HepG2 (cell line): ENCODE measurements at regions not wholly inside any gene's neighbourhood (a gene's known extent, or its start where the extent isn't known, plus 50 kb on each side); places are given as distances from the start of the nearest gene placed in this dataset.

Source experiments
- ATAC-seq: fragments of 200-7000 bp; cut with Tn5 transposase; 3 replicates; pipeline ENCODE4 v1.9.1; 2020; ENCODE audit warnings: mild to moderate bottlenecking, moderate library complexity
- BruUV-seq: library from RNA; stranded (reverse); fragments of 400-500 nt; replicated peaks from 2 replicates; lab custom pipeline; 2021; lab: Mats Ljungman, UMichigan
- CTCF ChIA-PET: fragments of 300-600 bp; formaldehyde crosslinking; extraction: SDS; loops from one replicate; lab custom pipeline; 2021; ENCODE audit warnings: low total read pairs, inconsistent platforms, low intra/inter-chr PET ratio; lab: Yijun Ruan, JAX
- POLR2A ChIA-PET: fragments of 350-600 bp; sonication (Branson Sonifier 250); formaldehyde crosslinking; loops from one replicate; lab custom pipeline; 2020; ENCODE audit warnings: antibody characterized with exemption, inconsistent platforms; lab: Yijun Ruan, JAX
- DNase-seq: peaks from one replicate; pipeline ENCODE4 v3.0.0-alpha.2; 2015; ENCODE audit warnings: low spot score
- FAIRE-seq: peaks from 3 replicates; lab custom pipeline; 2011; peaks lifted over from hg19 to GRCh38; lab: Jason Lieb, UNC
- H2AFZ ChIP-seq: one replicate; pipeline ENCODE4 v1.6.1; 2011; ENCODE audit warnings: low read length, inconsistent platforms
- H3K27ac ChIP-seq: fragments of 300-600 bp; 3 replicates; pipeline ENCODE4 v1.8.0; 2011; ENCODE audit warnings: mixed run types, mild to moderate bottlenecking, mixed read lengths, low read length, inconsistent platforms; ENCODE audit not compliant: insufficient read depth; ENCODE audit errors: extremely low read length
- H3K27me3 ChIP-seq, 2 experiments: fragments of 200-600 bp in 1 of 2; 2 replicates in 1 of 2; 3 replicates in 1 of 2; pipeline versions ENCODE4 v1.6.0 to v1.8.0; 2011; ENCODE audit warnings: low read length in 2 of 2, mild to moderate bottlenecking in 2 of 2, moderate library complexity in 2 of 2, inconsistent platforms in 1 of 2; ENCODE audit not compliant: insufficient read depth in 2 of 2, control insufficient read depth in 1 of 2
- H3K36me3 ChIP-seq, 2 experiments: fragments of 200-600 bp in 1 of 2; replicated peaks in 1 of 2; 2 replicates in 1 of 2; 3 replicates in 1 of 2; pipeline versions ENCODE4 v1.5.1 to v1.8.0; 2011; ENCODE audit warnings: low read length in 2 of 2, inconsistent platforms in 1 of 2; ENCODE audit not compliant: insufficient read depth in 2 of 2, control insufficient read depth in 1 of 2
- H3K4me1 ChIP-seq: 2 replicates; pipeline ENCODE4 v1.5.1; 2012; ENCODE audit warnings: low read length, inconsistent platforms; ENCODE audit not compliant: insufficient read depth
- H3K4me2 ChIP-seq: 2 replicates; pipeline ENCODE4 v1.6.0; 2011; ENCODE audit warnings: low read depth, low read length, inconsistent platforms
- H3K4me3 ChIP-seq, 3 experiments: fragments of 200-600 bp in 1 of 3; sonication (generic), shearing (Covaris generic) in 1 of 3; replicated peaks in 1 of 3; 2 replicates each; pipeline ENCODE4 v1.5.1; 2011 to 2016; ENCODE audit warnings: low read length in 3 of 3, inconsistent platforms in 2 of 3, low read depth in 2 of 3, mild to moderate bottlenecking in 2 of 3, control low read depth in 1 of 3, mixed read lengths in 1 of 3; ENCODE audit not compliant: insufficient read depth in 1 of 3
- H3K79me2 ChIP-seq: one replicate; pipeline ENCODE4 v1.6.1; 2011; ENCODE audit warnings: low read length, inconsistent platforms; ENCODE audit not compliant: insufficient read depth
- H3K9ac ChIP-seq: 2 replicates; pipeline ENCODE4 v1.6.0; 2011; ENCODE audit warnings: mild to moderate bottlenecking, low read depth, low read length, inconsistent platforms; ENCODE audit not compliant: insufficient read depth
- H3K9me3 ChIP-seq: 2 replicates; pipeline ENCODE4 v1.5.1; 2012; ENCODE audit warnings: mild to moderate bottlenecking, low read length
- H4K20me1 ChIP-seq: 2 replicates; pipeline ENCODE4 v1.6.0; 2011; ENCODE audit warnings: inconsistent platforms, mild to moderate bottlenecking, low read length, moderate library complexity; ENCODE audit not compliant: insufficient read depth
- EHMT2 ChIP-seq: fragments of 200-600 bp; sonication (generic); IDR thresholded peaks from 2 replicates; pipeline ENCODE4 v1.7.0; 2017; ENCODE audit warnings: antibody characterized with exemption, low read depth, low read length, borderline replicate concordance
- GATAD2A ChIP-seq: IDR thresholded peaks from 2 replicates; pipeline ENCODE4 v1.6.1; 2016
- IKZF1 ChIP-seq: fragments of 450-650 bp; IDR thresholded peaks from 2 replicates; pipeline ENCODE4 v1.7.1; 2016
- NFYC ChIP-seq: IDR thresholded peaks from 2 replicates; pipeline ENCODE4 v1.6.1; 2016; ENCODE audit warnings: missing genetic modification reagents, missing compliant biosample characterization
- NR2C2 ChIP-seq: sonication (generic); formaldehyde crosslinking; IDR thresholded peaks from 2 replicates; pipeline ENCODE4 v1.4.0; 2020; ENCODE audit warnings: missing genetic modification reagents, mild to moderate bottlenecking, moderate library complexity, borderline replicate concordance
- SATB2 ChIP-seq: sonication (generic); formaldehyde crosslinking; IDR thresholded peaks from 2 replicates; pipeline ENCODE4 v1.5.0; 2020; ENCODE audit warnings: missing genetic modification reagents
- TOE1 ChIP-seq: sonication (generic); formaldehyde crosslinking; IDR thresholded peaks from 2 replicates; pipeline ENCODE4 v1.4.0; 2020; ENCODE audit warnings: mild to moderate bottlenecking, missing genetic modification reagents
- ZNF142 ChIP-seq: sonication (generic); formaldehyde crosslinking; IDR thresholded peaks from 2 replicates; pipeline ENCODE4 v1.4.0; 2020; ENCODE audit warnings: missing genetic modification reagents
- WGBS: methylation state at CpG from one replicate; pipeline ENCODE4 v1.1.6; 2017; ENCODE audit warnings: low lambda C conversion rate; 5-methylcytosine and 5-hydroxymethylcytosine counted together
- in situ Hi-C: cut with HindIII; loops from 2 replicates; pipeline ENCODE4 v1.10.0; 2017; ENCODE audit warnings: low pct_unique_long_range_greater_than_20kb; ENCODE audit not compliant: extremely low pct_ligation_motif_present
- intact Hi-C: fragments of 100-400 bp; cut with micrococcal nuclease; formaldehyde crosslinking; loops from one replicate; pipeline ENCODE4 v1.10.0; 2022; ENCODE audit not compliant: unreplicated experiment
- TF ChIP-seq, protein P1 (sequence below): sonication (generic); formaldehyde crosslinking; IDR thresholded peaks from 2 replicates; pipeline ENCODE4 v1.4.0; 2020; ENCODE audit warnings: missing genetic modification reagents, borderline replicate concordance
- TF ChIP-seq, protein P2 (sequence below): sonication (generic); formaldehyde crosslinking; IDR thresholded peaks from 2 replicates; pipeline ENCODE4 v1.5.0; 2020; ENCODE audit warnings: missing genetic modification reagents, mild to moderate bottlenecking, borderline replicate concordance

DNA sequence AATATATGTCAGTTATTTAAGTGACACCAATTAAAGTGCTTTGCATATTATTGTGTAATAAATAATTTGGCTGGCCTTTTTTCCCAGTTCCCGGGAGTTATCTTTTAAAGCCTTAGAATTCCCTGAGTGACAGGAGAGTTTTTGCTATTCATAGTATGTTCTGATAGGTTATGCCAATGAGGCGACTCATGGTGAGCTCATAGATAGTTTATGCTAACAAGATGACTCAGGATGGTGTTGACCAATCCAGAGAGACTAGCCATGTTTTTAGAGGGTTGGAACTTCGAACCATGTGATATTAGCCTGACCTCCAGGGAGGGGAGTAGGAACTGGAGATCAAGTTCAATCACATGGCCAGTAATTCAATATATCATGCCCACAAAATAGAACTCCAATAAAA lies 310.8 kb downstream of the USP25 start:
- H3K4me2 ChIP-seq, result no peak overlapping the region
- in situ Hi-C loops, result no loop called here
- TF ChIP-seq, protein P1, sequence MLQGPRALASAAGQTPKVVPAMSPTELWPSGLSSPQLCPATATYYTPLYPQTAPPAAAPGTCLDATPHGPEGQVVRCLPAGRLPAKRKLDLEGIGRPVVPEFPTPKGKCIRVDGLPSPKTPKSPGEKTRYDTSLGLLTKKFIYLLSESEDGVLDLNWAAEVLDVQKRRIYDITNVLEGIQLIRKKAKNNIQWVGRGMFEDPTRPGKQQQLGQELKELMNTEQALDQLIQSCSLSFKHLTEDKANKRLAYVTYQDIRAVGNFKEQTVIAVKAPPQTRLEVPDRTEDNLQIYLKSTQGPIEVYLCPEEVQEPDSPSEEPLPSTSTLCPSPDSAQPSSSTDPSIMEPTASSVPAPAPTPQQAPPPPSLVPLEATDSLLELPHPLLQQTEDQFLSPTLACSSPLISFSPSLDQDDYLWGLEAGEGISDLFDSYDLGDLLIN (CRISPR knock-in tag), result no peak
- TF ChIP-seq TOE1 (CRISPR knock-in tag), result no peak
- no peak for TF ChIP-seq IKZF1
- no peak for TF ChIP-seq GATAD2A (CRISPR knock-in tag)
- TF ChIP-seq SATB2, result no peak
- TF ChIP-seq, all 625 proteins: peak for 0
- H3K79me2 ChIP-seq, result no peaks in the 10 kb centered on the region
- H3K27me3 ChIP-seq, result no peaks in the 10 kb centered on the region
- intact Hi-C loops, result no loop called here
- no peak overlapping the region for H3K4me3 ChIP-seq
- no peaks in the 10 kb centered on the region for H3K4me1 ChIP-seq
- H2AFZ ChIP-seq, result no peak overlapping the region
- DNase-seq (peak; percentile 2), ATAC-seq (no peak), FAIRE-seq (no peak)
- POLR2A ChIA-PET, result no interaction called here
- WGBS, result 16% methylated on average over 3 of the region's 3 CpGs
- CTCF ChIA-PET, result no interaction called here
- no peaks in the 10 kb centered on the region for H3K9me3 ChIP-seq
- H3K9ac ChIP-seq, result no peak overlapping the region
- H4K20me1 ChIP-seq, result no peaks in the 10 kb centered on the region
- no peak overlapping the region for H3K27ac ChIP-seq
- H3K36me3 ChIP-seq, result no peaks in the 10 kb centered on the region
- no TSS peak for BruUV-seq

GRCh38 chr21:16044676-16045075 lies 314.9 kb downstream of the USP25 start:
- H3K27me3 ChIP-seq, result no peaks in the 10 kb centered on the region
- intact Hi-C loops, result no loop called here
- no peaks in the 10 kb centered on the region for H3K79me2 ChIP-seq
- BruUV-seq, result no TSS peak
- no peak overlapping the region for H3K9ac ChIP-seq
- ATAC-seq (no peak), FAIRE-seq (no peak), DNase-seq (no peak)
- in situ Hi-C loops, result no loop called here
- no peaks in the 10 kb centered on the region for H3K36me3 ChIP-seq
- no peak overlapping the region for H3K27ac ChIP-seq
- H3K4me2 ChIP-seq, result no peak overlapping the region
- ChIA-PET POLR2A (no interaction called here), CTCF (no interaction called here)
- H2AFZ ChIP-seq, result no peak overlapping the region
- no peaks in the 10 kb centered on the region for H3K4me1 ChIP-seq
- no peaks in the 10 kb centered on the region for H4K20me1 ChIP-seq
- no peak overlapping the region for H3K4me3 ChIP-seq
- H3K9me3 ChIP-seq, result no peaks in the 10 kb centered on the region
- TF ChIP-seq NR2C2, result no peak
- no peak for TF ChIP-seq ZNF142 (CRISPR knock-in tag)
- TF ChIP-seq NFYC (CRISPR knock-in tag), result no peak
- TF ChIP-seq, protein P2, sequence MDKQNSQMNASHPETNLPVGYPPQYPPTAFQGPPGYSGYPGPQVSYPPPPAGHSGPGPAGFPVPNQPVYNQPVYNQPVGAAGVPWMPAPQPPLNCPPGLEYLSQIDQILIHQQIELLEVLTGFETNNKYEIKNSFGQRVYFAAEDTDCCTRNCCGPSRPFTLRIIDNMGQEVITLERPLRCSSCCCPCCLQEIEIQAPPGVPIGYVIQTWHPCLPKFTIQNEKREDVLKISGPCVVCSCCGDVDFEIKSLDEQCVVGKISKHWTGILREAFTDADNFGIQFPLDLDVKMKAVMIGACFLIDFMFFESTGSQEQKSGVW, result no peak
- TF ChIP-seq EHMT2, result no peak
